Frontal cortex (tissue), 3 donors: ENCODE measurements at regions not wholly inside any gene's neighbourhood (a gene's known extent, or its start where the extent isn't known, plus 50 kb on each side); places are given as distances from the start of the nearest gene placed in this dataset.

Experiments used
- DNase-seq, 2 donors: peaks; one replicate each; pipeline ENCODE4 v3.0.0; 2012; ENCODE audit warnings: low spot score in 2 of 2
- FAIRE-seq: peaks from 2 replicates; lab custom pipeline; 2012; peaks lifted over from hg19 to GRCh38; lab: Jason Lieb, UNC
- donor health status: control.
- donor health status: control.
- donor health status: control.

DNA sequence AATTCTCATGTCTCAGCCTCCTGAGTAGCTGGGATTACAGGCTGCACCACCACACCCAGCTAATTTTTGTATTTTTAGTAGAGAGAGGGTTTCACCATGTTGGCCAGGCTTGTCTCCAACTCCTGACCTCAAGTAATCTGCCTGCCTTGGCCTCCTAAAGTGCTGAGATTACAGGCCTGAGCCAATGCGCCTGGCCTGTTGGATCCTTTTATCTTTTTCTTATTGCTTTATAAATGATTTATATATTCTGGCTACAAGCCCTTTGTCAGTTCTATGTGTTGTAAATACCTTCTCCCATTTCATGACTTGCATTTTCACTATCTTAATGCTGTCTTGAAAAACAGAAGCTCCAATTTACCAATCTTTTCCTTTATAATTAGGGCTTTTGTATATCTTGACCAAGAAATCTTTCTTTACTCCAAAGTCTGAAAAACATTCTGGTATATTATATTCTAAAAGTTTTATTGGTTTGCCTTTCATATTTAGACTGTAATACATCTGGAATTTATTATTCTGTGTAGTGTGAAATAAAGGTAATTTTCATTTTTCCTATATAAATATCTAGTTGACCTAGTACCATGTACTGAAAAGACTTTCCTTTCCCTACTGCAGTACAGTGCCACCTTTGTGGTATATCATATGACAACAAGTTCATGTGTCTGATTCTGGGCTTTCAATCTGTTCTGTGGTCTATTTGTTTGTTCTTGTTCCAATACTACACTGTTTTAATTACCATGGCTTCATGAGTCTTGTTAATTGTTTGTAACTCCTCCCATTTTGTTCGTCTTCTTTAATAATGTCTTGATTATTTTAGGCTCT, 52.9 kb upstream of the RNU6-1 start:
- DNase-seq = no peak
- FAIRE-seq = no peak

DNA sequence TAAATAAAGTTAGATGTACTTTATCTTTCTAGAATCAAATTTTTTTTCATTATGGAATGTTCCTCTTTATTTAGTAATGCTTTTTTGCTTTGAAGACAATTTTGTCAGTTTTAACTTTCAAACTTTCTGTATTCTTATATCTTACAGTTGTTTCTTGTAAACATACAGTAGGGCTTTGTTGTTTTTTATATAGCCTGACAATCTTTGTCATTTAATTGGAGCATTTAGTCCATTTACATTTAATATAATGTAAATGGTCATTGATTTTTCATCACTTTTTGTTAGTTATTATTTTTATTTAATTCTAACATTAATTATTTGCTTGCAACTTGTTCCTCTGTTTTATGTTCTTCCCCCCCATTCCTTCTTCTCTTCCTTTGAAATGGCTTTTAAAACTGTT, 55.4 kb upstream of the RNU6-1 start:
- FAIRE-seq (no peak), DNase-seq (no peak)

DNA sequence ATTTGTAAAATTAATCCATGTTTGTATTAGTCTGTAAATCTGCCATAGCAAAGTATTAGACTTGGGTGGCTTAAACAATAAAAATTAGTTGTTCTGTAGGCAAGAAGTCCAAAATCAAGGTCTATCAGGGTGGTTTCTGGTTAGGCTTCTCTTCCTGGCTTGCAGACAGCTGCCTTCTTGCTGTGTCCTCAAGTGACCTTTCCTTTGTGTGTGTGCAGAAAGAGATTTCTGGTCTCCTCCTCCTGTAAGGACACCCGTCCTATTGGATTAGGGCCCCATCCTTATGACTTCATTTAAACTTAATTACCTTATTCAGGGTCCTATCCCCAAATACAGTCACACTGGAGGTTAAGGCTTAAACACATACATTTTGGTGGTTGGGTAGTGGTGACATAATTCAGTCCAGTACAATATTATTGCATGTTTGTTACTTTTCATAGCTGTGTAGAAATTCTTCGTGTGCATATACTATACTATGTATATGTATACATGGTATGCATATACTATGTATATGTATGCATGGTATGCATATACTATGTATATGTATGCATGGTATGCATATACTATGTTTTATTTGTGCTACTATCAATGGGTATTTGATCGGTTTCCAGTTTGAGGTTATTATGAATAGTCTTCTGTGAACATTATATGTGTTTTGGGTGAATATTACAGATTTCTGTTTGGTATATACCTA, 57.9 kb upstream of the RNU6-1 start:
- DNase-seq (no peak), FAIRE-seq (no peak)

DNA sequence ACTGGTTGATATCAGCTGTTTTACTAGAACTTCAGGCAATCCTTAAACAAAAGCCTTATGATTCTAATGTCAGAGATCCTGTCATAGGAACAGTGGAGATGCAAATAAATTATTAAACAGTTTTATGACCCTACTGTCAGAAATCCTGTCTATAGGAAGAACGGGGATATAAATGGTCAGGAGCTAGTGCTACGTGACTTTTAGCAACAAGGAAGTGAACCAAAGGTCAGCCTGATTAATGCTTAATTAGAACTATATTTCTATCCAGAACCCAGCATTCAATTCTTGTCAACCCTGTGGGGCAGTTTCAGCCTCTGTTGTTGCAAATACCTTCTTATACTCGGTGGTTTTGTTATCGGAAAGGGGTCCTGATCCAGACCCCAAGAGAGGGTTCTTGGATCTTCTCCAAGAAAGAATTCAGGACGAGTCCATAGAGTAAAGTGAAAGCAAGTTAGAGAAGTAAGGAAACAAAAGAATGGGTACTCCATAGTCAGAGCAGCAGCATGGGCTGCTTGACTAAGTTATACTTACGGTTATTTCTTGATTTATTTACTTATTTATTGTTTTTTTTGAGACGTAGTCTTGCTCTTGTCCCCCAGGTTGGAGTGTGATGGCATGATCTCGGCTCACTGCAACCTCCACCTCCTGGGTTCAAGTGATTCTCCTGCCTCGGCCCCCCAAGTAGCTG, 59.9 kb upstream of the RNU6-1 start:
- FAIRE-seq = no peak
- no peak for DNase-seq

DNA sequence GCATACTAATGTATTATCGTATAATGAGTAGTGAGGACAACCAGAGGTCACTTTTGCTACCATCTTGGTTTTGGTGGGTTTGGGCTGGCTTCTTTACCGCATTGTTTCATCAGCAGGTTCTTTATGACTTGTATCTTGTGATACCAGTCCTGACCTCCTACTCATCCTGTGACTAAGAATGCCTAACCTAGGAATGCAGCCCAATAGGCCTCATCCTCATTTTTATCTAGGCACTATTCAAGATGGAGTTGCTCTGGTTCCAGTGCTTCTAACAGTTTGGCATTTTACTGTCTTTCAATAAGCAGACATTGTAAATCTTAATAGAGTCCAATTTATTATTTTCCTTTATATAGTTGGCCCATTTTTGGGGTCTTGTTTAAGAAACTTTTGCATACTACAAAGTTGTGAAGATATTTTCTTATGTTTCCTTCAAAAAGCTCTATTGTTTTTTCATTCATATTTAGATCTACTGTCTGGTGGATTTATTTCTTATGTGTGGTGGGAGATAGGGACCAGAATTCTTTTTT, 60.8 kb upstream of the RNU6-1 start:
- DNase-seq = no peak
- FAIRE-seq = no peak

DNA sequence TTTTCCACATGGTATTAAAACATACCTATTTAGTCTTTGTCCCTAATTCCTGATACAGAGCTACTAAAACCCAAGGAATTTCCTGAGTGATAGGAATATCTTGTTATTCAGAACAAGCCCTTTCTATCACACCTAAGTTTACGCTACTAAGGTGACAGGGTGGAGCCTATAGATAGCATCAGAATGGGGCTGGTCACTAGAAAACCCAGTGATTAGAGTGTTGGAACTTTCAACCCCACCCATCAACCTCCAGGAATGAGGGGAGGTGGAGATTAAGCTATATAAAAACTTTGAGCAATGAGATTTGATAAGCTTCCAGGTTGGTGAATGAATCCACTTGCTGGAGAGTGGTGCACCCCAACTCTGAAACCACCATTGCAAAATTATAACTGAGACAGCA, 62.1 kb upstream of the RNU6-1 start:
- DNase-seq = no peak
- no peak for FAIRE-seq

DNA sequence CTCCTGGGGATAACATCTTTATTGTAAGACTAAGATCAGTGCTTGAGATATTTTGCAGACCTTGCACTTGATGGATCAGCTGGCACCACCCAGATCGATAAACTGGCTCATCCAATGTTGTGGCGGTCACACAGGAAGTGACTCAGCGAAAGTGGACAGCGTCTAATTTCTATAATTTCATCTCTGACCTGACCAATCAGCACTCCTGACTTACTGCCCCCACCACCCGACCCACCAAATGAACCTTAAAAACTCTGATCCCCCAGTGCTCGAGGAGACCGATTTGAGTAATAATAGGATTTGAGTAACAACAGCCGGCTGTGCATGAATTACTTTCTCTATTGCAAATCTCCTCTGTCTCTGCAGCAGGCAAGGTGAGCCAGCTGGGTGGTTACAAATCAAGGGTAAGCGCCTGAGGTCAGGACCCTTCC, 62.7 kb upstream of the RNU6-1 start:
- DNase-seq = no peak
- FAIRE-seq = no peak

DNA sequence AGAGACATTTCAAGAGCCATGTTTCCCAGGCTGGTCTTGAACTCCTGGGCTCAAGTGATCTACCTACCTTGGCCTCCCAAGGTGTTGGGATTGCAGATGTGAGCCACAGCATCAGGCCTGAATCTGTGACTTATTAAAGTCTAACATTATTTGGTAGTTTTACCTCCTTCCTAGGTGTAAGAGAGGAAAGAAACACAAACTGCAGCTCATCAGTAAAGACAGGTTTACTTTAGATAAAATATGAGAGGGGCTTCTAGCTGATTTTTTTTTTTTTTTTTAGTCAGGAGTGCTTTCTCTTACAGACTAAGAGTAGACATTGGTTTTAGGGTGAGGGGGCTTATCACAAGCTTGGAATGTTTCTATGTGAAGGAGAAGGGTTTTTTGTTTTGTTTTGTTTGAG, 63.9 kb upstream of the RNU6-1 start:
- FAIRE-seq (no peak), DNase-seq (no peak)

DNA sequence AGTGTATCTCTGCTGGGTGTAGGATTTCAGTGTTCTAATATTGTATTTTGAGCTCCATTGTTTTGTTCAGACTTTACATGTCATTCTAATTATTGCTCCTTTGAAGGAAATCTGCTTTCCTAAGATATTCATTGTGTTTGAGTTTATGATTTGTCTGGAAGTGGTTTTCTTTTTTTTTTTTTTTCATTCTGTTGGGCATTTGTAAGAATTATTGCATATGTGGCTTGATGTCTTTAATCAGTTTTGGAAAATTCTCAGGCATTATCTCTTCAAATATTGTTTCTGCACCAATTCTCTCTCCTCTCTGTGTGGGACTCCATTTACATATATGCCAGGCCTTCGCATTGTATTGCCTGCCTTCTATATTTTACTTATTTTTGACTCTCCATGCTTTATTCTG, 65.8 kb upstream of the RNU6-1 start:
- DNase-seq (no peak), FAIRE-seq (no peak)

DNA sequence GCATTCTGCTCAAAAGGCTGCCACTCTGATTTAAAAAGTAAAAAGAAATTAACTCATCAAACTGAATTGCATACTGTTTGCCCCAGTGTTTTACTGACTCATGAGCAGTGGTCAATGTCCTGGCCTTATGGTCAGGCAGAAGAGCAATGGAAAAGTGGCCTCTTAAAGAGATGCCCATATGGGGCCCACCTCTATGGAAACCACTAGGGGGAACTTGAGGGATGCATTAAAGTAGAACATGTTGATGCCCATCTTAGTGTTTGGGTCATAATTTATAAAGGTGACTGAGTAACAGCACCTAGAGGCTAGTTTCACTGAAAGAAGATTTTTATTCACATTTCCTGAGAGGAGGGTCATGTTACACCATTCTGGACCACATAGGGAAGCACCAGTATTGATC, 66.5 kb upstream of the RNU6-1 start:
- FAIRE-seq (no peak), DNase-seq (no peak)

DNA sequence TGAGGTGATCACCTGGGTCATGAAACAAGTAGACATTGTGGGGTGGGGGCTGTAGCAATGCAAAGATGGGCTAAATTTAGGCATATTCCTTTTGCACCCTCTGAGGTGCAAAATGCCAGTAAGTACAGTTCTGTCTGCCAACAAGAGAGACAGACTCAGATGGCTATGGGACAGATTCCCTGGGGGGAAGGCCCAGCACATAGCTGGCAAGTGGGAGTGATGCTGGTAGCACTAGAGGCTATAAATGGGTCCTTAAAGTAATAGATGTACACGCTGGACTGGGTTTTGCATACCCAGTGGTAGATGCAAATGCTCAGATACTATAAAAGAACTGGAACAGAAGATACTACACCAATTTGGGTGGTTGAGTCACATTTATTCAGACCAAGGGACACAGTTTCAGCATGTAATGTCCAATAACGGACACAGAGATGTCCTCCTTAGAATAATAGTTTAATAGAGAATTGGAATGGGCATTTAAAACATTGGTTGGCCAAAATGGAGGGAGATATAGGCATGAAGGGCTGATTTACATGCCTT, 67.4 kb upstream of the RNU6-1 start:
- FAIRE-seq (no peak), DNase-seq (no peak)

DNA sequence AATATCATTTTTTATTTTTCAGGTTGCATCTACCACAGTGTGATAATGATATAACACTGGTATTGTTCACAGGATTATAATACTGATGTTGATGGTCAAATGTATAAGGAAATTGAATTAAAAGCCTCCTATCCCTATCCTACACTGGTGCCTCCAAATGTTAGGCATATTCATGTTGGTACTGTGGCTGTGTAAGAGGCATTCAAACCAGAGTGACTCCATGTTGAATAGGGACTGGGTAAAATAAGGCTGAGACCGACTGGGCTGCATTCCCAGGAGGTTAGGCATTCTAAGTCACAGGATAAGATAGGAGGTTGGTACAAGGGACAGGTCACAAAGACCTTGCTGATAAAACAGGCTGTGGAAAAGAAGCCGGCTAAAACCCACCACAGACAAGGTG, 68.9 kb upstream of the RNU6-1 start:
- no peak for FAIRE-seq

DNA sequence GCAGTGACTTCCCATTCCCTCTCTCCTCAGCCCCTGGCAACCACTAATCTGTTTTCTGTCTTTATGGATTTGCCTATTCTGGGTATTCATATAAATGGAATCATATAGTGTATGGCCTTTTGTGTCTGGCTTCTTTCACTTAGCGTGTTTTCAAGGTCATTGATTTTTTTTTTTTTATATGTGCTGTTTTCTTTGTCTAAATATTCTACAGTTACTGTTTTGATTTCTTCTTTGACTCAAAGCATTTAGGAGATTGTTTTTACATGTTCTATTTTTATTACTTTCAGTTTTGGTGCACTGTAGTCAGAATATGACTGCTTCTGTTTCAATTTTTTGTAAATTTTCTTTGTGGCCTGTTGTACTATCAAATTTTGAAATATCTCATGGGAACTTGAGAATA, 71.9 kb upstream of the RNU6-1 start:
- FAIRE-seq (no peak), DNase-seq (no peak)

More for the DNA sequence above, 68.9 kb upstream of the RNU6-1 start:
- DNase-seq = no peak

DNA sequence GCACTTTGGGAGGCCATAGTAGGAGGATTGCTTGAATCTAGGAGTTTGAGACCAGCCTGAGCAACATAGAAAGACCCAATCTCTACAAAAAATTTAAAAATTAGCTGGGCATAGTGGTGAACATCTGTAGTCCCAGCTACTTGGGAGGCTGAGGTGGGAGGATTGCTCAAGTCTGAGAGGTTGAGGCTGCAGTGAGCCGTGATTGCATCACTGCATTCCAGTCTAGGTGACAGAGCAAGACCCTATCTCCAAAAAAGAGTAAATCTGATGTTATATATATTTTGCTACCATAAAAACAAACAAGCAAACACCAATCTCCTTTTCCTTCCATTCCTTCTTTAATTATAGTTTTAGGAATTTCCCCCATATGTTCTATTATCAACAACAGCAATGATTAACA, 74.2 kb upstream of the RNU6-1 start:
- no peak for DNase-seq
- FAIRE-seq = no peak

DNA sequence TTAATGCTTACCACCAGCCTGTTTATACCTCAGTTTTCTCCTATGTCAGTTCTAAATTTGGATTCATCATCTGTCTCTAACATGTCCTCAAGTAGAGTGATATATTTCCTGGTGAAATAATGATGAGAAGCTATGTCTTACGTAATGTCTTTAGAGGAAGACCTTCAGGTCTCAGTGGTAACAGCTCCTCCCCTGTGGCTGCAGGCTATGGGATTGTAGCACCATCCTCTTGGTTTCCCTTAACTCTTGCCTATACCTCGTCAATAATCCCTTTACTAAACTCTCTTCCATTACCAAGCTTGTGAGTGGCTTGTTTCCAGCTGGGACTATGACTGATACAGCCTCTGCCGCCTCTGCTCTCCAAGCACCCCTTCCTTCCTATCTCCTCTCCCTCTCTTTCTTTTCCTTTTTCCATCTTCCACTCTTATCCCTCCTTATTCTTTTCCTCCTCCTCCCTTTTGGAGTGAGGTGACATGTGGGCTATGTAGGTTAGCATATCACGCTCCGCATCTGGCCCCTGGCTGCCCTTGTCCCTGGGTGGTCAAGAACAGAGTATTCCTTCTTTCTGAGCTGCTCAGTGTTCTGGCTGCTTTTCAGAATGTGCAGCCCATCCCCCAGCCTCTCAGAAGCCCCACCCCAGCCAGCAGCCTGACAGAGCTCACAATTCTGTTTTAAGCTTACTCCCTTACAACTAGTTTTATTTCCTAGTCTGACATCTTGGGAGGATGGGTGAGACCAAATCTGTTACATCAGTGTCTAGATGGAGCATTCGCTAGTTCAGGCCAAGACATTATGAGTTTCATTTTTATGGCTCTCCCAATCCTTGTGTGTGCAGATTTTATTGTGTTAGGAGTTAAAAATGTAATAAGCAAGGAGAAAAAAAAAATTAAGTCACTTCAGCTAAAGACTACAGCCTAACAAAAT, 75.0 kb upstream of the RNU6-1 start:
- DNase-seq = no peak

DNA sequence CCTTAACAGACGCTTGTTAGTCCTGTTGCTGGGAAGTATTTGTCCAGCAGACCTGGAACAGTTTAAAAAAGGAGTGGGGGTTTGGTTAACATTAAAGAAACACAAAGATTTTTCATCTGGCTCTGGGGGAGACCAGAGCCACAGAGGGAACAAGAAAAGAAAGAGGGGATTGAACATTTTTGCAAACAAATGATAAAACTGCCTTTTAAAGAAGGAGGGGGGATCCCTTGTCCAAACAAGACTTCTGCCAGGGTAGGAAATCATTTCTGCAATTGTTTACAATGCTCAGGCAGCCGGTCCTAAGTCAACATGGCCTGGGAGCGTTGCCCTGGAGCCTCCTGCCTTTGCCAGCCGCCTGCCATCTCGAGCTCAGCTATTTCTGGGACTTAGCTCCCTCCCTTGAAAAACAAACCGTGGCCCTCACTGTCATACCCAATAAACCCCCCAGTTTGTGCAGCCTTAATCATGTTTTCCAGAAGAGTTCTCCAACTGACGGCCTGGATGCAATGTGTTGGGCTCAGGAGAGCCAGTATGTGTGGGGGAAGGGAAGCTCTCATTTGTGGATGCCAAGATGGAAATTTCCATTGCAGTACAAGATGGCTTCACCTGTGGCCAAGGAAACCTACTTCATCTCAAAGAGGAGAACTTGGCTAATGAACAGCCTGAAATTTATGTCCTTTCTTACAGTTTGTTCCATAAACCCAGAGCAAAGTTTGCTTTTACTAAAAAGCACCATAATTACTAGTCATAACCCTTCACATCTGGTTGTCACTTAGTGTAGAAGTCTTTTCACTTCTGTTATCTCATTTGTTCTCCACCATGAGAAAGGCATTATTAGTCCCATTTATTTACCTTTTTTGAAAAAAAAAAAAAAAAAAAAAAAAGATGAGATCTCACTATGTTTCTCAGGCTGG, 75.9 kb upstream of the RNU6-1 start:
- DNase-seq (no peak), FAIRE-seq (no peak)

More for the DNA sequence above, 75.0 kb upstream of the RNU6-1 start:
- no peak for FAIRE-seq

DNA sequence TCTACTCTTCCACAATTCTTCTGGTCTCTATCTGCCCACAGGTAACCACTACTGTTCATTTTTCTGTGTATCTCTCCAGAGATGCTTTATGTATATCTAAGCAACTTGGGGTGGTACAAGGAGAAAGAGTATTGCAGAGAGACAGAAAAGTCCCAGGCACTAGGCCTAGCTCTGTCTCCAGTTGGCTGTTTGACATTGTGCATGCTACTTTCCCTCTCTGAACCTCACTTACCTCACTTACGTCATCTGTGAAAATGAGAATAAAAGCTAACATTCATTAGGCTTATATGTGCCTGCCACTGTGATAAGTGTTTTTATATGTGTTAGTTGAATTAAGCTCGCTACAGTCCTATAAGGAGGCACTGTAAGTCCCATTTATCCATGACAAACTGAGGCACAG, 76.7 kb upstream of the RNU6-1 start:
- FAIRE-seq = no peak

DNA sequence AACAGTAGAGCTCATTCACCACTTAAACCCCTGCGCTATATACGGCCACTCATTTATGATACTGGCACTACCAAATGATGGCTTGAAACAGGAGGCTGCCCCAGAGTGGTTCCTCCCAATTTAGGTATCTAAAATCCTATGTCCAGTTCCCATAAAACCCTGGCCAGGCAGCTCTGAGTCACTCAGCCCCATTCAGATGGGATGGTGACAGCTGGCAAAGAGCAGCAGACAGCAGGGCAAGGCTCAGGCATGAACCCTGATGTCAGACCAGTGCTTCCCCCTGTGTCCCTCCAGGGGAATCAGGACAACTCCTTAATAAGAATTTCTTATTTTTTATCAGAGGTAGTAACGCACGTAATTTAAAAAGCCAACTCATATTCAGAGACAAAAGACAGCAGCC, 77.2 kb upstream of the RNU6-1 start:
- no peak for DNase-seq
- no peak for FAIRE-seq

More for the DNA sequence above, 76.7 kb upstream of the RNU6-1 start:
- no peak for DNase-seq
